ENCODE measurements at regions not wholly inside any gene's neighbourhood (a gene's known extent, or its start where the extent isn't known, plus 50 kb on each side); places are given as distances from the start of the nearest gene placed in this dataset.

DNA sequence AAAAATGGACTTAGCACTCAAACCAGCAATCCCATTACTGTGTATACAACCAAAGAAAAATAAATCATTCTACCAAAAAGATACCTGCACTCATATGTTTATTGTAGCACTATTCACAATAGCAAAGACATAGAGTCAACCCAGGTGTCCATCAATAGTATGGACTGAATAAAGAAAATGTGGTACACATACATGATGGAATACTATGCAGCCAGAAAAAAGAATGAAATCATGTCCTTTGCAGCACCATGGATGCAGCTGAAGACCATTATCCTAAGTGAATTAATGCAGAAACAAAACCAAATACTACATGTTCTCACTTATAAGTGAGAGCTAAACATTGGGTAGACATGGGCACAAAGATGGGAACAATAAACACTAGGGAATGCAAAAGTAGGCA is 236.8 kb upstream of the POU5F2 start:
- Histone ChIP-seq H2BK20ac (ENCODE audit: low read length) (no peak overlapping the region), H3K56ac (replicated peaks; ENCODE audit: insufficient read length, low read depth, low read length) (no peak overlapping the region), H2AK5ac (ENCODE audit: low read depth, low read length) (no peak overlapping the region), H3K4me1 (replicated peaks in 1 of 4; ENCODE audit: control insufficient read depth in 3 of 4, insufficient read depth in 4 of 4, low read length in 3 of 4) (no peaks in the 10 kb centered on the region), H3K79me2 (ENCODE audit: control insufficient read depth in 1 of 2, insufficient read depth in 2 of 2, low read length in 2 of 2) (no peaks in the 10 kb centered on the region), H3K36me3 (ENCODE audit: control insufficient read depth in 2 of 4, insufficient read depth in 4 of 4, low read length in 3 of 4) (no peaks in the 10 kb centered on the region), H3K79me1 (ENCODE audit: low read depth, low read length) (no peaks in the 10 kb centered on the region), H3K14ac (ENCODE audit: insufficient read length) (no peak overlapping the region), H3K4me3 (ENCODE audit: extremely low read depth in 1 of 4, insufficient read depth in 2 of 4, low read depth in 3 of 4, low read length in 4 of 4) (no peak overlapping the region), H2BK120ac (replicated peaks; ENCODE audit: low read depth, low read length) (no peak overlapping the region), H3K4me2 (ENCODE audit: insufficient read depth in 1 of 2, low read depth in 2 of 2, low read length in 2 of 2) (no peak overlapping the region), H4K20me1 (replicated peaks in 1 of 2; ENCODE audit: control insufficient read depth in 1 of 2, insufficient read depth in 2 of 2, low read length in 2 of 2) (no peaks in the 10 kb centered on the region), H2AFZ (ENCODE audit: low read length) (no peak overlapping the region), H4K5ac (ENCODE audit: insufficient read length, low read depth, low read length) (no peak overlapping the region), H2BK12ac (ENCODE audit: low read depth, low read length) (no peak overlapping the region), H4K91ac (replicated peaks; ENCODE audit: insufficient read length, low read length) (no peak overlapping the region), H2BK5ac (ENCODE audit: low read depth, low read length) (no peak overlapping the region), H4K8ac (ENCODE audit: extremely low read depth, insufficient read depth, low read length) (no peak overlapping the region), H3K23me2 (ENCODE audit: low read depth, low read length) (no peaks in the 10 kb centered on the region; the same call in 1 of the 2 replicates), H3K9ac (replicated peaks in 1 of 4; ENCODE audit: extremely low read depth in 1 of 4, low read depth in 3 of 4, low read length in 3 of 4) (no peak overlapping the region), H2BK15ac (ENCODE audit: low read length) (no peak overlapping the region), H3K23ac (ENCODE audit: insufficient read length) (no peak overlapping the region), H3K27me3 (replicated peaks in 1 of 4; ENCODE audit: control insufficient read depth in 3 of 4, extremely low read depth in 1 of 4, insufficient read depth in 3 of 4, low read length in 3 of 4) (no peaks in the 10 kb centered on the region), H3K18ac (ENCODE audit: extremely low read depth, low read length) (no peak overlapping the region), H3K4ac (replicated peaks; ENCODE audit: insufficient read length, low read depth, low read length) (no peak overlapping the region), H3K27ac (ENCODE audit: low read depth, low read length) (no peak overlapping the region), H3K9me3 (ENCODE audit: insufficient read depth in 2 of 2, low read depth in 1 of 2, low read length in 1 of 2) (no peaks in the 10 kb centered on the region; a peak in 1 of 4 replicates)
- ChIA-PET POLR2A (ENCODE audit: partially characterized antibody) (no interaction called here), CTCF (ENCODE audit: partially characterized antibody) (interaction anchor here (1.4 kb wide), 1 partner anchor 13 kb away, joined by 3 read pairs; no protein-coding TSS in a partner anchor)
- FAIRE-seq (no peak), DNase-seq (ENCODE audit: low read depth in 1 of 2, low spot score in 2 of 2) (no peak)
- TF ChIP-seq EZH2 (IDR thresholded peaks at IDR 0.05; ENCODE audit: low read depth, low read length, severe bottlenecking), result no peak
- no peak for TF ChIP-seq POLR2A (IDR thresholded peaks at IDR 0.05; ENCODE audit: control extremely low read depth in 1 of 2, low read depth in 2 of 2, low read length in 2 of 2)
- TF ChIP-seq EGR1 (IDR thresholded peaks at IDR 0.05; ENCODE audit: borderline replicate concordance, low read depth, low read length), result no peak
- TF ChIP-seq BRCA1 (IDR thresholded peaks at IDR 0.05; ENCODE audit: low read depth, low read length), result no peak

Data from H1 (cell line).